ENCODE measurements at regions not wholly inside any gene's neighbourhood (a gene's known extent, or its start where the extent isn't known, plus 50 kb on each side); places are given as distances from the start of the nearest gene placed in this dataset.

- Histone ChIP-seq H3K27ac (ENCODE audit: insufficient read depth, low read depth, low read length) (no peak overlapping the region), H3K36me3 (ENCODE audit: control insufficient read depth in 2 of 2, extremely low read depth in 1 of 2, insufficient read depth in 2 of 2, low read length in 2 of 2) (no peaks in the 10 kb centered on the region), H3K4me2 (ENCODE audit: insufficient read depth, low read length) (no peak overlapping the region), H3K27me3 (ENCODE audit: control insufficient read depth in 2 of 2, insufficient read depth in 2 of 2, low read length in 2 of 2) (no peaks in the 10 kb centered on the region), H3K9me3 (replicated peaks; ENCODE audit: control insufficient read depth, insufficient read depth, low read length) (peaks cover 4% of the 10 kb centered on the region), H3K4me3 (replicated peaks in 1 of 3; ENCODE audit: insufficient read depth in 1 of 3, low read depth in 1 of 3, low read length in 3 of 3) (no peak overlapping the region), H4K20me1 (replicated peaks; ENCODE audit: control insufficient read depth, extremely low read depth, insufficient read depth, low read length) (no peaks in the 10 kb centered on the region), H2AFZ (ENCODE audit: low read depth, low read length) (no peak overlapping the region), H3K9me1 (replicated peaks; ENCODE audit: control insufficient read depth, extremely low read depth, insufficient read depth, low read length) (no peaks in the 10 kb centered on the region), H3K79me2 (ENCODE audit: control insufficient read depth, insufficient read depth, low read length) (no peaks in the 10 kb centered on the region), H3K9ac (replicated peaks; ENCODE audit: extremely low read depth, insufficient read depth, low read length) (no peak overlapping the region), H3K4me1 (ENCODE audit: control insufficient read depth, extremely low read depth, insufficient read depth, low read length) (no peaks in the 10 kb centered on the region)
- TF ChIP-seq GATA2 (IDR thresholded peaks at IDR 0.05; ENCODE audit: insufficient read depth, insufficient read length, low read depth, low read length) = no peak
- TF ChIP-seq, protein P1, sequence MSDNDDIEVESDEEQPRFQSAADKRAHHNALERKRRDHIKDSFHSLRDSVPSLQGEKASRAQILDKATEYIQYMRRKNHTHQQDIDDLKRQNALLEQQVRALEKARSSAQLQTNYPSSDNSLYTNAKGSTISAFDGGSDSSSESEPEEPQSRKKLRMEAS (IDR thresholded peaks at IDR 0.05; ENCODE audit: insufficient read depth, insufficient read length) = no peak
- TF ChIP-seq POLR2AphosphoS5 (IDR thresholded peaks at IDR 0.05; ENCODE audit: insufficient read depth, low read depth, low read length) = no peak
- TF ChIP-seq EZH2 (IDR thresholded peaks at IDR 0.05; ENCODE audit: borderline replicate concordance, low read depth, low read length, severe bottlenecking) = no peak
- TF ChIP-seq MYC (IDR thresholded peaks at IDR 0.05; ENCODE audit: low read depth, low read length) = no peak
- no peak for TF ChIP-seq POLR2A (IDR thresholded peaks at IDR 0.05; ENCODE audit: low read depth, low read length)
- TF ChIP-seq, protein P2, sequence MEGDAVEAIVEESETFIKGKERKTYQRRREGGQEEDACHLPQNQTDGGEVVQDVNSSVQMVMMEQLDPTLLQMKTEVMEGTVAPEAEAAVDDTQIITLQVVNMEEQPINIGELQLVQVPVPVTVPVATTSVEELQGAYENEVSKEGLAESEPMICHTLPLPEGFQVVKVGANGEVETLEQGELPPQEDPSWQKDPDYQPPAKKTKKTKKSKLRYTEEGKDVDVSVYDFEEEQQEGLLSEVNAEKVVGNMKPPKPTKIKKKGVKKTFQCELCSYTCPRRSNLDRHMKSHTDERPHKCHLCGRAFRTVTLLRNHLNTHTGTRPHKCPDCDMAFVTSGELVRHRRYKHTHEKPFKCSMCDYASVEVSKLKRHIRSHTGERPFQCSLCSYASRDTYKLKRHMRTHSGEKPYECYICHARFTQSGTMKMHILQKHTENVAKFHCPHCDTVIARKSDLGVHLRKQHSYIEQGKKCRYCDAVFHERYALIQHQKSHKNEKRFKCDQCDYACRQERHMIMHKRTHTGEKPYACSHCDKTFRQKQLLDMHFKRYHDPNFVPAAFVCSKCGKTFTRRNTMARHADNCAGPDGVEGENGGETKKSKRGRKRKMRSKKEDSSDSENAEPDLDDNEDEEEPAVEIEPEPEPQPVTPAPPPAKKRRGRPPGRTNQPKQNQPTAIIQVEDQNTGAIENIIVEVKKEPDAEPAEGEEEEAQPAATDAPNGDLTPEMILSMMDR (IDR thresholded peaks at IDR 0.05; ENCODE audit: extremely low read depth in 1 of 2, insufficient read depth in 1 of 2, low read depth in 1 of 2, low read length in 2 of 2) = no peak
- TF ChIP-seq FOS (IDR thresholded peaks at IDR 0.05; ENCODE audit: borderline replicate concordance, insufficient read depth, low read length) = no peak
- dilution Hi-C loops (cut with MboI; ENCODE audit: extremely low pct_ligation_motif_present, low sequenced_read_pairs) (no loop called here), intact Hi-C loops (cut with micrococcal nuclease) (no loop called here)
- no peak for FAIRE-seq
- BruUV-seq (replicated peaks) = no TSS peak
- no peak for DNase-seq (ENCODE audit: low read depth, low spot score)
- ChIA-PET CTCF (no interaction called here), POLR2A (no interaction called here)
Observed at GRCh38 chr21:31442339-31442738, 98.3 kb upstream of the TIAM1 start.
